Parathyroid adenoma (tissue), 2 donors: ENCODE measurements at regions not wholly inside any gene's neighbourhood (a gene's known extent, or its start where the extent isn't known, plus 50 kb on each side); places are given as distances from the start of the nearest gene placed in this dataset.

Experiments
- H2AFZ ChIP-seq: fragments of 300-600 bp; sonication (generic); one replicate; pipeline ENCODE4 v1.7.0; 2017; ENCODE audit warnings: antibody characterized with exemption, mild to moderate bottlenecking
- H3K27ac ChIP-seq: fragments of 300-600 bp; sonication (generic); one replicate; pipeline ENCODE4 v1.7.0; 2017
- H3K27me3 ChIP-seq: fragments of 300-600 bp; sonication (generic); one replicate; pipeline ENCODE4 v1.7.0; 2017; ENCODE audit warnings: low read length; ENCODE audit not compliant: control insufficient read depth, insufficient read depth
- H3K36me3 ChIP-seq: fragments of 300-600 bp; sonication (generic); one replicate; pipeline ENCODE4 v1.7.0; 2017; ENCODE audit warnings: low read length; ENCODE audit not compliant: control insufficient read depth, insufficient read depth
- H3K4me1 ChIP-seq: fragments of 300-600 bp; sonication (generic); one replicate; pipeline ENCODE4 v1.7.0; 2017; ENCODE audit warnings: control low read depth
- H3K4me2 ChIP-seq: fragments of 300-600 bp; sonication (generic); one replicate; pipeline ENCODE4 v1.7.0; 2017; ENCODE audit warnings: low read length
- H3K4me3 ChIP-seq: fragments of 300-600 bp; sonication (generic); one replicate; pipeline ENCODE4 v1.7.0; 2017; ENCODE audit warnings: low read depth, low read length
- H3K79me2 ChIP-seq: fragments of 300-600 bp; sonication (generic); one replicate; pipeline ENCODE4 v1.7.0; 2017; ENCODE audit warnings: control low read depth
- H3K9ac ChIP-seq: fragments of 300-600 bp; sonication (generic); one replicate; pipeline ENCODE4 v1.7.0; 2017; ENCODE audit warnings: mild to moderate bottlenecking
- H3K9me3 ChIP-seq: fragments of 300-600 bp; sonication (generic); one replicate; pipeline ENCODE4 v1.7.0; 2017; ENCODE audit warnings: low read length; ENCODE audit not compliant: control insufficient read depth
- CTCF ChIP-seq: fragments of 300-600 bp; sonication (generic); IDR thresholded peaks from one replicate; pipeline ENCODE4 v1.7.0; 2017; ENCODE audit warnings: antibody characterized with exemption, mild to moderate bottlenecking
- donor health status: primary hyperparathyroidism.

GRCh38 chr4:115929373-115929772 lies 816.0 kb upstream of the NDST4 start:
- H3K4me1 ChIP-seq, result no peaks in the 10 kb centered on the region
- no peaks in the 10 kb centered on the region for H3K36me3 ChIP-seq
- H3K9ac ChIP-seq, result no peak overlapping the region
- H3K4me2 ChIP-seq, result no peak overlapping the region
- TF ChIP-seq CTCF, result no peak
- no peak overlapping the region for H2AFZ ChIP-seq
- H3K4me3 ChIP-seq, result no peak overlapping the region
- H3K9me3 ChIP-seq, result no peaks in the 10 kb centered on the region
- no peaks in the 10 kb centered on the region for H3K79me2 ChIP-seq
- H3K27me3 ChIP-seq, result no peaks in the 10 kb centered on the region
- H3K27ac ChIP-seq, result no peak overlapping the region

- Histone ChIP-seq H3K36me3 (no peaks in the 10 kb centered on the region), H3K4me1 (no peaks in the 10 kb centered on the region), H3K79me2 (no peaks in the 10 kb centered on the region), H3K27me3 (no peaks in the 10 kb centered on the region), H2AFZ (no peak overlapping the region), H3K27ac (no peak overlapping the region), H3K9ac (no peak overlapping the region), H3K4me2 (no peak overlapping the region), H3K9me3 (no peaks in the 10 kb centered on the region), H3K4me3 (no peak overlapping the region)
- no peak for TF ChIP-seq CTCF
Measured at GRCh38 chr4:115927382-115927781, 814.0 kb upstream of the NDST4 start.

GRCh38 chr4:115923152-115923551 lies 809.7 kb upstream of the NDST4 start:
- Histone ChIP-seq H3K4me2 (no peak overlapping the region), H3K4me1 (no peaks in the 10 kb centered on the region), H2AFZ (no peak overlapping the region), H3K9me3 (no peaks in the 10 kb centered on the region), H3K9ac (no peak overlapping the region), H3K4me3 (no peak overlapping the region), H3K27me3 (no peaks in the 10 kb centered on the region), H3K36me3 (no peaks in the 10 kb centered on the region), H3K79me2 (no peaks in the 10 kb centered on the region), H3K27ac (no peak overlapping the region)
- TF ChIP-seq CTCF, result no peak

GRCh38 chr4:115920637-115921036 lies 807.2 kb upstream of the NDST4 start:
- Histone ChIP-seq H3K27me3 (no peaks in the 10 kb centered on the region), H3K27ac (no peak overlapping the region), H3K79me2 (no peaks in the 10 kb centered on the region), H3K9me3 (no peaks in the 10 kb centered on the region), H2AFZ (no peak overlapping the region), H3K4me3 (no peak overlapping the region), H3K9ac (no peak overlapping the region), H3K36me3 (no peaks in the 10 kb centered on the region), H3K4me1 (no peaks in the 10 kb centered on the region), H3K4me2 (no peak overlapping the region)
- no peak for TF ChIP-seq CTCF

- Histone ChIP-seq H3K9me3 (no peaks in the 10 kb centered on the region), H2AFZ (no peak overlapping the region), H3K79me2 (no peaks in the 10 kb centered on the region), H3K4me2 (no peak overlapping the region), H3K4me3 (no peak overlapping the region), H3K27me3 (no peaks in the 10 kb centered on the region), H3K4me1 (no peaks in the 10 kb centered on the region), H3K9ac (no peak overlapping the region), H3K27ac (no peak overlapping the region), H3K36me3 (no peaks in the 10 kb centered on the region)
- no peak for TF ChIP-seq CTCF
Measured at GRCh38 chr4:115918149-115918548, 804.7 kb upstream of the NDST4 start.
